ENCODE measurements at regions not wholly inside any gene's neighbourhood (a gene's known extent, or its start where the extent isn't known, plus 50 kb on each side); places are given as distances from the start of the nearest gene placed in this dataset.
"Not testable (repeated sequence)": the region's sequence is repeated elsewhere in the genome, so short reads cannot be mapped to it uniquely, and the experiment has no call there.

GRCh38 chr12:34123092-34123491 lies 100.8 kb downstream of the ALG10 start:
- FAIRE-seq: peak; percentile 74

GRCh38 chr12:34124608-34125007 lies 102.3 kb downstream of the ALG10 start:
- ChIA-PET POLR2A (no interaction called here), CTCF (no interaction called here)
- TF ChIP-seq MYC (IDR thresholded peaks at IDR 0.05; ENCODE audit: low read depth, low read length) (no peak), MAX (IDR thresholded peaks at IDR 0.05; ENCODE audit: insufficient read depth, insufficient read length) (no peak), POLR2AphosphoS5 (IDR thresholded peaks at IDR 0.05; ENCODE audit: insufficient read depth, low read depth, low read length) (no peak)
- H3K9me3 ChIP-seq (replicated peaks; ENCODE audit: control insufficient read depth, insufficient read depth, low read length): no peaks in the 10 kb centered on the region
- no peaks in the 10 kb centered on the region for H3K36me3 ChIP-seq (ENCODE audit: control insufficient read depth in 2 of 2, extremely low read depth in 1 of 2, insufficient read depth in 2 of 2, low read length in 2 of 2)
- FAIRE-seq: no peak
- no peak overlapping the region for H3K9ac ChIP-seq (replicated peaks; ENCODE audit: extremely low read depth, insufficient read depth, low read length)
- no peak overlapping the region for H2AFZ ChIP-seq (ENCODE audit: low read depth, low read length)
- H3K79me2 ChIP-seq (ENCODE audit: control insufficient read depth, insufficient read depth, low read length): no peaks in the 10 kb centered on the region
- no peak for DNase-seq (ENCODE audit: low read depth, low spot score)
- no peak overlapping the region for H3K4me2 ChIP-seq (ENCODE audit: insufficient read depth, low read length)
- BruUV-seq (replicated peaks): no TSS peak
- intact Hi-C loops (cut with micrococcal nuclease): no loop called here
- H3K27ac ChIP-seq (ENCODE audit: insufficient read depth, low read depth, low read length): no peak overlapping the region
- H3K4me1 ChIP-seq (ENCODE audit: control insufficient read depth, extremely low read depth, insufficient read depth, low read length): no peaks in the 10 kb centered on the region
- H3K4me3 ChIP-seq (replicated peaks in 1 of 3; ENCODE audit: insufficient read depth in 1 of 3, low read depth in 1 of 3, low read length in 3 of 3): no peak overlapping the region
- dilution Hi-C loops (cut with MboI; ENCODE audit: extremely low pct_ligation_motif_present, low sequenced_read_pairs): no loop called here
- H4K20me1 ChIP-seq (replicated peaks; ENCODE audit: control insufficient read depth, extremely low read depth, insufficient read depth, low read length): no peaks in the 10 kb centered on the region
- H3K27me3 ChIP-seq (ENCODE audit: control insufficient read depth in 2 of 2, insufficient read depth in 2 of 2, low read length in 2 of 2): no peaks in the 10 kb centered on the region
- H3K9me1 ChIP-seq (replicated peaks; ENCODE audit: control insufficient read depth, extremely low read depth, insufficient read depth, low read length): no peaks in the 10 kb centered on the region

More at GRCh38 chr12:34123092-34123491, 100.8 kb downstream of the ALG10 start:
- intact Hi-C loops (cut with micrococcal nuclease): loop anchor here (1.0 kb wide), 1 partner anchor 95 kb away; no protein-coding TSS in a partner anchor
- H3K4me1 ChIP-seq (ENCODE audit: control insufficient read depth, extremely low read depth, insufficient read depth, low read length); H4K20me1 ChIP-seq (replicated peaks; ENCODE audit: control insufficient read depth, extremely low read depth, insufficient read depth, low read length); POLR2A ChIA-PET; H3K9ac ChIP-seq (replicated peaks; ENCODE audit: extremely low read depth, insufficient read depth, low read length); H3K9me3 ChIP-seq (replicated peaks; ENCODE audit: control insufficient read depth, insufficient read depth, low read length); H2AFZ ChIP-seq (ENCODE audit: low read depth, low read length); H3K4me2 ChIP-seq (ENCODE audit: insufficient read depth, low read length); H3K4me3 ChIP-seq (replicated peaks in 1 of 3; ENCODE audit: insufficient read depth in 1 of 3, low read depth in 1 of 3, low read length in 3 of 3); dilution Hi-C loops (cut with MboI; ENCODE audit: extremely low pct_ligation_motif_present, low sequenced_read_pairs); H3K27ac ChIP-seq (ENCODE audit: insufficient read depth, low read depth, low read length); H3K79me2 ChIP-seq (ENCODE audit: control insufficient read depth, insufficient read depth, low read length); H3K9me1 ChIP-seq (replicated peaks; ENCODE audit: control insufficient read depth, extremely low read depth, insufficient read depth, low read length); H3K27me3 ChIP-seq (ENCODE audit: control insufficient read depth in 2 of 2, insufficient read depth in 2 of 2, low read length in 2 of 2); H3K36me3 ChIP-seq (ENCODE audit: control insufficient read depth in 2 of 2, extremely low read depth in 1 of 2, insufficient read depth in 2 of 2, low read length in 2 of 2); BruUV-seq (replicated peaks): not testable (repeated sequence)
- CTCF ChIA-PET: interaction anchor here (0.5 to 1.2 kb wide), 4 partner anchors 24 to 803 kb away, joined by 3 to 5 read pairs (median 3); no protein-coding TSS in a partner anchor
- DNase-seq (ENCODE audit: low read depth, low spot score): peak; percentile 55
- TF ChIP-seq CTCF (IDR thresholded peaks at IDR 0.05; ENCODE audit: extremely low read depth in 1 of 2, insufficient read depth in 1 of 2, low read depth in 1 of 2, low read length in 2 of 2): peak; percentile 73 to 83
